AG04449 (cell line): ENCODE measurements at regions not wholly inside any gene's neighbourhood (a gene's known extent, or its start where the extent isn't known, plus 50 kb on each side); places are given as distances from the start of the nearest gene placed in this dataset.

ENCODE experiments used
- CTCF ChIA-PET: fragments of 350-600 bp; formaldehyde crosslinking; extraction: SDS; loops from one replicate; lab custom pipeline; 2021; ENCODE audit warnings: antibody characterized with exemption; lab: Yijun Ruan, JAX
- POLR2A ChIA-PET: fragments of 400-600, 350-600 bp; formaldehyde crosslinking; extraction: SDS; loops from one replicate; lab custom pipeline; 2020; ENCODE audit warnings: antibody characterized with exemption, inconsistent platforms; lab: Yijun Ruan, JAX
- DNase-seq: peaks from one replicate; pipeline ENCODE4 v3.0.0-alpha.2; 2010; ENCODE audit warnings: low read depth, low spot score
- H3K4me3 ChIP-seq: 2 replicates; pipeline ENCODE4 v1.5.1; 2011; ENCODE audit warnings: low read depth, mild to moderate bottlenecking, control low read depth, low read length
- TF ChIP-seq, protein P1 (sequence below): IDR thresholded peaks from one replicate; pipeline ENCODE4 v1.5.1; 2011; ENCODE audit warnings: mild to moderate bottlenecking, moderate library complexity, low read length, control low read depth, inconsistent platforms; ENCODE audit not compliant: insufficient read depth; ENCODE audit errors: missing control alignments

DNA sequence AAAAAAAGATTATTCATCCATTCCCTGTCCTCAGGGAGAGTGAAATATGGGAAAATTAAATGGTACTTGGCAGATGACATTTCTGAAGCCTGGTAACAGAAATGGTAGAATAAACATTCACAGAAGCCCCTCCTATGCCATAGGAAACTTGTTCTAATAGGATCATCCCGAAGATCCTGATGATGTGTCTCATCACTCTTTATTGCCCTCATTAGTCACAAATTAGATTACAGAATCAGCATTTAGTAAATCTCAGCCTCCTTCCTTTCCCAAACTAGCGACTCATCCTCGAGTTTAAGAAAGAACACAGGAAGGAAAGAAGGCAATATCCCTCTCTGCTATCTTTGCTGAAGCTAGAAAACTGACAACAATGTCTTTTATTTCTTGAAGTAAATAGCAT is 154.4 kb downstream of the TMEM200A start:
- ChIA-PET CTCF (no interaction called here), POLR2A (no interaction called here)
- DNase-seq, result no peak
- no peak overlapping the region for H3K4me3 ChIP-seq
- TF ChIP-seq, protein P1, sequence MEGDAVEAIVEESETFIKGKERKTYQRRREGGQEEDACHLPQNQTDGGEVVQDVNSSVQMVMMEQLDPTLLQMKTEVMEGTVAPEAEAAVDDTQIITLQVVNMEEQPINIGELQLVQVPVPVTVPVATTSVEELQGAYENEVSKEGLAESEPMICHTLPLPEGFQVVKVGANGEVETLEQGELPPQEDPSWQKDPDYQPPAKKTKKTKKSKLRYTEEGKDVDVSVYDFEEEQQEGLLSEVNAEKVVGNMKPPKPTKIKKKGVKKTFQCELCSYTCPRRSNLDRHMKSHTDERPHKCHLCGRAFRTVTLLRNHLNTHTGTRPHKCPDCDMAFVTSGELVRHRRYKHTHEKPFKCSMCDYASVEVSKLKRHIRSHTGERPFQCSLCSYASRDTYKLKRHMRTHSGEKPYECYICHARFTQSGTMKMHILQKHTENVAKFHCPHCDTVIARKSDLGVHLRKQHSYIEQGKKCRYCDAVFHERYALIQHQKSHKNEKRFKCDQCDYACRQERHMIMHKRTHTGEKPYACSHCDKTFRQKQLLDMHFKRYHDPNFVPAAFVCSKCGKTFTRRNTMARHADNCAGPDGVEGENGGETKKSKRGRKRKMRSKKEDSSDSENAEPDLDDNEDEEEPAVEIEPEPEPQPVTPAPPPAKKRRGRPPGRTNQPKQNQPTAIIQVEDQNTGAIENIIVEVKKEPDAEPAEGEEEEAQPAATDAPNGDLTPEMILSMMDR, result no peak

DNA sequence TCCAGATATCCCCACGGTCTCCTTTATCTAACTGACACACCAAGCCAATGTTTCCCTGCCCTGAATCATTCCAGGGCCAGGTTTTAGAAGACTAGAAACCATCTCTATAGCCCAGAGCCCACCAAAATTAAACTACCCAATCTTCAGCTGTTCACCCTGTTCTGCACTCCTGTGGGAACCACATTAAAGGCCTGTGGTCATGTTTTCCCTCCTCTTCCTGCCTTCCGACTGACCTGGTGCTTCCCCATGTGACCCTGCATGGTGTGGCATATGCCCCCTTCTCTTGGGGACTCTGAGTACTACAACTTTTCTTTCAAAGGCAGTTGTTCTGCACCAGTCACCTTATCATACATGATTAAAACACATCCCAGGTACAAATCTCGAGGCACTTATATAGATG is 155.0 kb downstream of the TMEM200A start:
- no peak overlapping the region for H3K4me3 ChIP-seq
- ChIA-PET POLR2A (no interaction called here), CTCF (no interaction called here)
- DNase-seq, result no peak
- TF ChIP-seq, protein P1, result no peak

DNA sequence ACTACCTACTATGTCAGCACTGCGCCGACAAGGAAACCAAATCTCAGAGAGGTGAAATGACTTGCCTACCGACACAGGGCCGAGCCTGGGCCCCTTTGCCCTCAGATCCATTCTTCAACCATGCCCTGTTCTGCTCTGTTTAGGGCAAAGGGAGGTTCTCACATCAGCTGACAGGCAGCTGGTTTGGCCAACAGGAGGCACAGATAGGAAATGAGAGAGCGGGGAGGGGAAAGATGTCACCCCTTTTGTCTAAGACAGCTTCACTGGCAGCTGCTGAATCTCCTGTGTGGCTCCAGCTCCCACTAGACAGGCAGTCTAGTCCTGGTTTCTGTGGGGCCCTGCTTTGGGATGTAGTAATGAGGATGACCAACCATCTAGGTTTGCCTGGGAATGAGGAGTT is 158.7 kb downstream of the TMEM200A start:
- CTCF ChIA-PET, result no interaction called here
- POLR2A ChIA-PET, result no interaction called here
- H3K4me3 ChIP-seq, result no peak overlapping the region
- no peak for DNase-seq
- TF ChIP-seq, protein P1, result no peak

GRCh38 chr6:130525408-130525807 is 159.6 kb downstream of the TMEM200A start:
- TF ChIP-seq, protein P1, result no peak
- CTCF ChIA-PET, result interaction anchor here (1.2 kb wide), 1 partner anchor 12 kb away, joined by 3 read pairs; no protein-coding TSS in a partner anchor

DNA sequence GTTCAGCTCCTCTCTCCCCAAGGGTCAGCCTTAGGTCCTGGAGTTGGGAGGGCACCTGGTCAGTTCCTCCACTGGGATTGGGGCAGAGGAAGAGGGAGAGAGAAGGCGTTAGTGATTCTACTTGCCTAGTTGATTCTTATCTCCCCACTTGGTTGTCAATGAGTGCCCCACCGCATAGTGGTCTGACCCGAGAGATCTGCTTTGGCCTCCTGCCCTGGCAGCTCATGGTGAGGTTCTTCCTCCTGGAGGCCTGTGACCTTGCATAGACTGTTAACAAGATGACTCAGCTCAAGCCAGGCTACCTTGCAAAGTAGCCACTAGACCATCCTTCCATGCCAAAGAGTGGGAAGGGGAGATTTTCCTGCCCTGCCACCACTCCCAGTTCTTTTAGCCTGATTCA is 160.6 kb downstream of the TMEM200A start:
- TF ChIP-seq, protein P1, result no peak
- DNase-seq, result no peak
- ChIA-PET POLR2A (interaction anchor here (0.7 kb wide), 1 partner anchor 115 kb away, joined by 3 read pairs; no protein-coding TSS in a partner anchor), CTCF (interaction anchor here (1.2 kb wide), 1 partner anchor 13 kb away, joined by 3 read pairs; no protein-coding TSS in a partner anchor)
- H3K4me3 ChIP-seq, result no peak overlapping the region

More at GRCh38 chr6:130525408-130525807, 159.6 kb downstream of the TMEM200A start:
- DNase-seq, result no peak
- POLR2A ChIA-PET, result no interaction called here
- H3K4me3 ChIP-seq, result no peak overlapping the region

GRCh38 chr6:130527173-130527572 is 161.4 kb downstream of the TMEM200A start:
- POLR2A ChIA-PET, result no interaction called here
- TF ChIP-seq, protein P1, result no peak

More at GRCh38 chr6:130527173-130527572, 161.4 kb downstream of the TMEM200A start:
- no peak for DNase-seq
- no peak overlapping the region for H3K4me3 ChIP-seq
- CTCF ChIA-PET, result no interaction called here
